SK-N-SH treated with all-trans-retinoic acid at 6 μM for 48 hours (cell line): ENCODE measurements at regions not wholly inside any gene's neighbourhood (a gene's known extent, or its start where the extent isn't known, plus 50 kb on each side); places are given as distances from the start of the nearest gene placed in this dataset.

ENCODE experiments used
- ATAC-seq: fragments of 200-7000 bp; cut with Tn5 transposase; 3 replicates; pipeline ENCODE4 v1.9.1; 2020; ENCODE audit warnings: mild to moderate bottlenecking, moderate library complexity
- ARNTL ChIP-seq: fragments of 450-650 bp; formaldehyde crosslinking; IDR thresholded peaks from 2 replicates; pipeline ENCODE4 v1.5.0; 2020; ENCODE audit warnings: low read depth, mild to moderate bottlenecking, moderate library complexity, borderline replicate concordance
- BACH2 ChIP-seq: fragments of 250-450 bp; sonication (Bioruptor Pico); IDR thresholded peaks from 2 replicates; pipeline ENCODE4 v1.9.0; 2021; ENCODE audit warnings: mild to moderate bottlenecking, borderline replicate concordance
- CREB5 ChIP-seq: fragments of 250-450 bp; sonication (Bioruptor Pico); IDR thresholded peaks from 2 replicates; pipeline ENCODE4 v1.5.1; 2020; ENCODE audit warnings: low read depth, mild to moderate bottlenecking, moderate library complexity
- ESRRG ChIP-seq: fragments of 250-450 bp; sonication (Bioruptor Pico); IDR thresholded peaks from 2 replicates; pipeline ENCODE4 v1.6.1; 2021; ENCODE audit warnings: mild to moderate bottlenecking
- GLIS3 ChIP-seq: fragments of 250-450 bp; sonication (Bioruptor Pico); IDR thresholded peaks from 2 replicates; pipeline ENCODE4 v1.5.0; 2020; ENCODE audit warnings: mild to moderate bottlenecking, moderate library complexity
- ISL1 ChIP-seq: fragments of 250-450 bp; sonication (Bioruptor Pico); IDR thresholded peaks from 2 replicates; pipeline ENCODE4 v2.1.2; 2022; ENCODE audit warnings: mild to moderate bottlenecking, moderate library complexity
- OSR1 ChIP-seq: fragments of 250-450 bp; sonication (Bioruptor Pico); IDR thresholded peaks from 2 replicates; pipeline ENCODE4 v1.8.0; 2022; ENCODE audit warnings: moderate library complexity, mild to moderate bottlenecking, inconsistent platforms
- PATZ1 ChIP-seq: fragments of 250-450 bp; sonication (Bioruptor Pico); IDR thresholded peaks from 2 replicates; pipeline ENCODE4 v1.8.0; 2020; ENCODE audit warnings: mild to moderate bottlenecking, moderate library complexity, borderline replicate concordance
- PPARA ChIP-seq: fragments of 250-450 bp; sonication (Bioruptor Pico); IDR thresholded peaks from 2 replicates; pipeline ENCODE4 v1.5.0; 2020; ENCODE audit warnings: mild to moderate bottlenecking, borderline replicate concordance
- RARB ChIP-seq: fragments of 250-450 bp; sonication (Bioruptor Pico); IDR thresholded peaks from 2 replicates; pipeline ENCODE4 v1.8.0; 2021; ENCODE audit warnings: mild to moderate bottlenecking, moderate library complexity
- SNAI2 ChIP-seq: fragments of 250-450 bp; sonication (Bioruptor Pico); IDR thresholded peaks from 2 replicates; pipeline ENCODE4 v1.5.0; 2020; ENCODE audit warnings: mild to moderate bottlenecking, moderate library complexity
- TCF4 ChIP-seq: fragments of 250-450 bp; sonication (Bioruptor Pico); IDR thresholded peaks from 2 replicates; pipeline ENCODE4 v1.8.0; 2021; ENCODE audit warnings: mild to moderate bottlenecking, moderate library complexity, borderline replicate concordance
- TSHZ2 ChIP-seq: fragments of 250-450 bp; sonication (Bioruptor Pico); IDR thresholded peaks from 2 replicates; pipeline ENCODE4 v1.5.0; 2020; ENCODE audit warnings: mild to moderate bottlenecking, moderate library complexity
- ZFP3 ChIP-seq: fragments of 250-450 bp; sonication (Bioruptor Pico); IDR thresholded peaks from 2 replicates; pipeline ENCODE4 v1.5.0; 2020; ENCODE audit warnings: mild to moderate bottlenecking, moderate library complexity
- ZFP30 ChIP-seq: fragments of 450-650 bp; formaldehyde crosslinking; IDR thresholded peaks from 2 replicates; pipeline ENCODE4 v1.5.0; 2022; ENCODE audit warnings: mild to moderate bottlenecking, moderate library complexity
- ZNF565 ChIP-seq: fragments of 450-650 bp; formaldehyde crosslinking; conservative IDR thresholded peaks from 2 replicates; pipeline ENCODE4 v1.5.0; 2020; ENCODE audit warnings: low read depth, mild to moderate bottlenecking, moderate library complexity
- ZNF8 ChIP-seq: fragments of 450-650 bp; formaldehyde crosslinking; IDR thresholded peaks from 2 replicates; pipeline ENCODE4 v1.5.0; 2020; ENCODE audit warnings: mild to moderate bottlenecking, moderate library complexity
- TF ChIP-seq, protein P1 (sequence below): fragments of 250-450 bp; sonication (Bioruptor Pico); IDR thresholded peaks from 2 replicates; pipeline ENCODE4 v1.8.0; 2021; ENCODE audit warnings: low read depth, mild to moderate bottlenecking, moderate library complexity, borderline replicate concordance

DNA sequence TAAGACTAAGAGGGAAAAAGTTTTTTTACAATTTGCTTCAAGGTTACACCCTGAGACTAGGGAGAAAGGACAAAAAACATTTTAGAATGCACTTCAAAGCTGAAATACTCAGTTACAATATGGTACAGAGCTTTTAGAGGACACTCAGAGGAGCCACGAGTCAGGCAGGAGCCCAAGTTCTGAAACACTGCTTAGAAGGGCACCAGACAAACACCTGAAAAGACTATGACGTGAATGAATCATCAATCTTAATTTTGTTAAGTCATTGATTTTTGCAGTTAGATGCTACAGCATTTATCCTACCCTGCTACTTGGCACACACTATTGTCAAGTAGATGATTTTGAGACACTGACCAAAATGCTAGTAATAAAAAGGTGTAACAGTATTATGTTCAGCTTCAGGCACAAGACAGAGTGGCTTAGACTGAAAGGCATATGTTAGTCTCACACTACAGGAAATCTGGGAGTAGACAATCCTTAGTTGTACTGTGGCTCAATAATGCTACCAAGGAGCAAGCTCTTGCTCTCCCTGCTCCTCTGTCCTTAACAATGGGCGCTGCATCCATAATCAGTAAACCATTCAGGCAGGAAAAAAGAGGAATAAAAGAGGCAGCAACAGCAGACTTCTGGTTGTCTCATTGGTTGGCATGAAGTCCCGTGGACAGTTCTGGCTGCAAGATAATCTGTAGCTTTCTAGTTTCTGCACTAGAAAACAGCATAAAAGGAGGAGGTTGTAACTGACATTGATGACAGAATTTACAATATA lies 151.8 kb downstream of the ABCA8 start:
- peak; percentile 51 for ATAC-seq

GRCh38 chr17:68801335-68802247 lies 153.6 kb downstream of the ABCA8 start:
- TF ChIP-seq SNAI2 (CRISPR knock-in tag) (no peak), TSHZ2 (no peak), ZFP3 (CRISPR knock-in tag) (no peak), ISL1 (no peak), ZFP30 (CRISPR knock-in tag) (no peak), CREB5 (CRISPR knock-in tag) (no peak)
- ATAC-seq: no peak

More for the DNA sequence above, 151.8 kb downstream of the ABCA8 start:
- TF ChIP-seq RARB: no peak
- no peak for TF ChIP-seq TCF4 (CRISPR knock-in tag)
- no peak for TF ChIP-seq OSR1 (CRISPR knock-in tag)
- no peak for TF ChIP-seq GLIS3 (CRISPR knock-in tag)
- TF ChIP-seq, all 23 proteins: peak for 0

DNA sequence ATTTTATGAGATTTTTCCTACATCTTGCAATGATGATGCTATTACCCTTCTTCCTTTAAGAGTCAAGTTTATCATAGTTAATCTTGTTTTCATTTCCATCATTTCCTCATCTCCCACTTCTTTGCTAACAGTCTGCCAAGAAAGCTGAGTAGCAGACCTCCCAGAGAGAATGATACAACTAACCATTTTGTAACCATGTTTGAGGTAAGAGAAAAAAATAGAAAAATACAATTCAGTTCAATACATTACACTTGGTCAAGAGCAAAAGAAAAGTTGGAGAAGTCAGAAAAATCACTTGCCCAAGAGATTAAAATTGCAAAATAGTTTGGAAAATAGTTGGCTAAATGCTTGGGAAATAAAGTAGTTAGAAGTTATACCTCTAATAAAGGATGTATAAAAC lies 154.4 kb downstream of the ABCA8 start:
- TF ChIP-seq CREB5 (CRISPR knock-in tag) (no peak), BACH2 (CRISPR knock-in tag) (no peak), ESRRG (no peak), ARNTL (no peak), ZNF565 (no peak)
- no peak for ATAC-seq

DNA sequence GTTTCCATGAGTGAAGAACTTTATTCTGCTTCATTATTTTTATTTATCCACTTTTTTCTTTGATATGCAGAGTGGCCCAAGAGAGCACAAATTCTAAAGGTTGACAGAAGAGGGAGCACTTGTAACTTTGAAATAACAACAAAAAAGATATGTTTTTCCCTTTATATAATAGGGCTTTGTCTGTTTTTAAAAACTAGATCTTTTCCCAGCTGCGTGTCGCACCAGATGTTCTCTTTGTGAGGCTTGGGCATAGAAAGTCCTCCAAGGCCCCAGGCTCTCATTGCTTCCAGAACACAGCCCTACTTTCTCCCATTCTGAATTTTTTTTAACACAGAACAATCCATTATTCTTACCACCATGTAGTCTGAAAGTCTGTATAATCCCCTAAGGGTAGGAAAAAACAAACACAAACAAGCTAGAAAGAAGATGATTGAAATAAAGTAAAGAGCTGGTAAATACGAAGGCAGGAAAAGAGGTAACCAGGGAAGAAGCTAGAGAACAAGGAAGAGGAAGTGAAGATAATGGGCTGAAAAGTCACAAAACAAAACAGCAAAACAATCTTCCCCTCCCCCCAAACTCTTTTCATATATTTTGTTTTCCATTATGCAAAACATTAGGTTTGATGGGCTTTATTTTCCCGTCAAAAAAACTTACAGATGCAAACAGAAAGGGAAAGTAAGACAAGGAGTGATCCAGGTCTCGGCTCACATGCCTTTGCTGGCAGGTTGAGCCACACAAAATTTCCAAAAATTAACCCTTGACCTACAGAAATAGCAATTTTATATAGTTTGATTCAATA lies 160.4 kb downstream of the ABCA8 start:
- TF ChIP-seq SNAI2 (CRISPR knock-in tag) (no peak), PATZ1 (no peak), OSR1 (CRISPR knock-in tag) (no peak)
- ATAC-seq: peak; percentile 92

GRCh38 chr17:68792873-68793272 lies 162.3 kb downstream of the ABCA8 start:
- ATAC-seq: no peak
- no peak for TF ChIP-seq RARB
- TF ChIP-seq ESRRG: no peak
- TF ChIP-seq, protein P1, sequence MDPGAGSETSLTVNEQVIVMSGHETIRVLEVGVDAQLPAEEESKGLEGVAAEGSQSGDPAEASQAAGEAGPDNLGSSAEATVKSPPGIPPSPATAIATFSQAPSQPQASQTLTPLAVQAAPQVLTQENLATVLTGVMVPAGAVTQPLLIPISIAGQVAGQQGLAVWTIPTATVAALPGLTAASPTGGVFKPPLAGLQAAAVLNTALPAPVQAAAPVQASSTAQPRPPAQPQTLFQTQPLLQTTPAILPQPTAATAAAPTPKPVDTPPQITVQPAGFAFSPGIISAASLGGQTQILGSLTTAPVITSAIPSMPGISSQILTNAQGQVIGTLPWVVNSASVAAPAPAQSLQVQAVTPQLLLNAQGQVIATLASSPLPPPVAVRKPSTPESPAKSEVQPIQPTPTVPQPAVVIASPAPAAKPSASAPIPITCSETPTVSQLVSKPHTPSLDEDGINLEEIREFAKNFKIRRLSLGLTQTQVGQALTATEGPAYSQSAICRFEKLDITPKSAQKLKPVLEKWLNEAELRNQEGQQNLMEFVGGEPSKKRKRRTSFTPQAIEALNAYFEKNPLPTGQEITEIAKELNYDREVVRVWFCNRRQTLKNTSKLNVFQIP (CRISPR knock-in tag): no peak
- no peak for TF ChIP-seq GLIS3 (CRISPR knock-in tag)
- TF ChIP-seq ZFP3 (CRISPR knock-in tag): no peak
- no peak for TF ChIP-seq ZFP30 (CRISPR knock-in tag)
- TF ChIP-seq BACH2 (CRISPR knock-in tag): no peak
- no peak for TF ChIP-seq PPARA (CRISPR knock-in tag)
- no peak for TF ChIP-seq CREB5 (CRISPR knock-in tag)
- TF ChIP-seq ARNTL: no peak
- TF ChIP-seq TCF4 (CRISPR knock-in tag): no peak
- no peak for TF ChIP-seq OSR1 (CRISPR knock-in tag)
- no peak for TF ChIP-seq ZNF8 (CRISPR knock-in tag)
